Vagina (tissue), 2 donors: ENCODE measurements at regions not wholly inside any gene's neighbourhood (a gene's known extent, or its start where the extent isn't known, plus 50 kb on each side); places are given as distances from the start of the nearest gene placed in this dataset.

Source experiments
- DNase-seq, 2 donors: peaks; one replicate each; pipeline ENCODE4 v3.0.0-alpha.2; 2017; ENCODE audit errors: extremely low spot score in 2 of 2
- H3K27ac ChIP-seq: fragments of 200-600 bp; sonication (generic); one replicate; pipeline ENCODE4 v1.5.1; 2019
- H3K27me3 ChIP-seq: fragments of 200-600 bp; sonication (generic); one replicate; pipeline ENCODE4 v1.5.1; 2019
- H3K36me3 ChIP-seq, 2 donors: fragments of 200-600 bp; sonication (generic); one replicate each; pipeline ENCODE4 v1.5.1; 2017 to 2019
- H3K4me1 ChIP-seq: fragments of 200-600 bp; sonication (generic); one replicate; pipeline ENCODE4 v1.5.1; 2019
- H3K4me3 ChIP-seq, 2 donors: fragments of 200-600 bp; sonication (generic); 1 replicate in 1 of 2; 2 replicates in 1 of 2; pipeline ENCODE4 v1.5.1; 2016 to 2019
- H3K9me3 ChIP-seq: fragments of 200-600 bp; sonication (generic); one replicate; pipeline ENCODE4 v1.5.1; 2019
- CTCF ChIP-seq, 3 experiments: fragments of 450-650 bp in 2 of 3; fragments of 200-600 bp in 1 of 3; sonication (generic) in 1 of 3; IDR thresholded peaks; one replicate each; pipeline ENCODE4 v1.5.1; 2017 to 2019; ENCODE audit warnings: antibody characterized with exemption in 3 of 3, mild to moderate bottlenecking in 2 of 3, moderate library complexity in 2 of 3
- POLR2A ChIP-seq, 2 donors: fragments of 450-650 bp; IDR thresholded peaks; one replicate each; pipeline ENCODE4 v1.6.1; 2017; ENCODE audit warnings: antibody characterized with exemption in 2 of 2, mild to moderate bottlenecking in 2 of 2, moderate library complexity in 2 of 2
- POLR2AphosphoS5 ChIP-seq, 2 donors: sonication (generic); formaldehyde crosslinking; IDR thresholded peaks; one replicate each; pipeline ENCODE4 v1.9.0; 2017; ENCODE audit warnings: antibody characterized with exemption in 2 of 2, mild to moderate bottlenecking in 2 of 2, low read depth in 1 of 2; ENCODE audit not compliant: insufficient read depth in 1 of 2
- intact Hi-C: fragments of 100-400 bp; cut with DNase I; formaldehyde crosslinking; loops from one replicate; pipeline ENCODE4 v1.15.1; 2023

- Histone ChIP-seq H3K27ac (no peak overlapping the region), H3K4me3 (no peak overlapping the region), H3K27me3 (no peaks in the 10 kb centered on the region), H3K36me3 (no peaks in the 10 kb centered on the region), H3K9me3 (no peaks in the 10 kb centered on the region), H3K4me1 (no peaks in the 10 kb centered on the region)
- DNase-seq, result no peak
- intact Hi-C loops, result no loop called here
- TF ChIP-seq CTCF (IDR thresholded peaks at IDR 0.05), result no peak
- TF ChIP-seq POLR2A (IDR thresholded peaks at IDR 0.05), result no peak
- TF ChIP-seq POLR2AphosphoS5 (IDR thresholded peaks at IDR 0.05; ENCODE audit: insufficient read depth in 1 of 2, low read depth in 1 of 2), result no peak
Observed at GRCh38 chr12:74620921-74621320, 83.3 kb downstream of the ATXN7L3B start.

DNA sequence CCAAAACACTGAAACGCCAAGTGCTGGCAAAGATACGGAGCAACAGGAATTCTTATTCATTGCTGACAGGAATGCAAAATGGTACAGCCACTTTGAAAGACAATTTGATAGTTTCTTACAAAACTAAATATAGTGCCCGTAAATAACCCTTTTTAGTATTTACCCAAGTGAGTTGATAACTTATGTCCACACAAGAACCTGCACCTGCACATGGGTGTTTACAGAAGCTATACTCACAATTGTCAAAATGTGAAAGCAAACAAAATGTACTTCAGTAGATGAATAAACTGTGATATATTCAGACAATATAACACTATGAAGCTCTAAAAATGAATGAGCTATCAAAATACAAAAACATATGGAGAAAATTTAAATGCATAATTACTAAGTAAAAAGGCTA, 86.6 kb downstream of the ATXN7L3B start:
- H3K4me1 ChIP-seq, result no peaks in the 10 kb centered on the region
- H3K27ac ChIP-seq, result no peak overlapping the region
- H3K36me3 ChIP-seq, result no peaks in the 10 kb centered on the region
- no peak overlapping the region for H3K4me3 ChIP-seq
- TF ChIP-seq CTCF (IDR thresholded peaks at IDR 0.05), result no peak
- no peaks in the 10 kb centered on the region for H3K27me3 ChIP-seq
- H3K9me3 ChIP-seq, result no peaks in the 10 kb centered on the region
- intact Hi-C loops, result no loop called here
- no peak for DNase-seq

- Histone ChIP-seq H3K27me3 (no peaks in the 10 kb centered on the region), H3K4me1 (no peaks in the 10 kb centered on the region), H3K36me3 (no peaks in the 10 kb centered on the region), H3K27ac (no peak overlapping the region), H3K4me3 (no peak overlapping the region), H3K9me3 (no peaks in the 10 kb centered on the region)
- intact Hi-C loops, result no loop called here
- TF ChIP-seq POLR2A (IDR thresholded peaks at IDR 0.05) (no peak), CTCF (IDR thresholded peaks at IDR 0.05) (no peak), POLR2AphosphoS5 (IDR thresholded peaks at IDR 0.05; ENCODE audit: insufficient read depth in 1 of 2, low read depth in 1 of 2) (no peak)
- DNase-seq, result no peak
Observed at GRCh38 chr12:74626397-74626796, 88.8 kb downstream of the ATXN7L3B start.

- Histone ChIP-seq H3K36me3 (no peaks in the 10 kb centered on the region), H3K4me3 (no peak overlapping the region), H3K9me3 (no peaks in the 10 kb centered on the region), H3K27me3 (no peaks in the 10 kb centered on the region), H3K4me1 (no peaks in the 10 kb centered on the region), H3K27ac (no peak overlapping the region)
- intact Hi-C loops, result no loop called here
- TF ChIP-seq POLR2AphosphoS5 (IDR thresholded peaks at IDR 0.05; ENCODE audit: insufficient read depth in 1 of 2, low read depth in 1 of 2), result no peak
- no peak for TF ChIP-seq POLR2A (IDR thresholded peaks at IDR 0.05)
- TF ChIP-seq CTCF (IDR thresholded peaks at IDR 0.05), result no peak
- DNase-seq, result no peak
Observed at GRCh38 chr12:74641262-74641661, 103.6 kb downstream of the ATXN7L3B start.

DNA sequence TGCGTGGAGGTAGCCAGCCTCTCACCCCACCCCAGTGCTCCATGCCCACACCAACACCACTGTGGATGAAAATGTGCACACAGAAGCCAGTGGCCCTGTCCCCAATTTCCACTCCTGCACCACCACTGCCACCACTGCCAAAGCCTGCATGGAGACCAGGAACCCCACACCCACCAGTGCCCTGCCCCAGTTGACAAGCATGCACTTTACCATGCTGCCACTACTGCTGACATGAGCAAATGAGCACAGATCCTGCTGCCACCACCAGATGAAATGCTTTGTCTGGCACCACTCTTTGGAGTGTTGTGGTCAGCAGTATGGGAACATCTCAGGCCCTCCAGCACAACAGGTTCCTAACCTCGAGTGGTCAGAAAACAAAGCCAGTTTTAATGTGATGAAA, 104.1 kb downstream of the ATXN7L3B start:
- intact Hi-C loops, result no loop called here
- H3K4me3 ChIP-seq, result no peak overlapping the region
- H3K9me3 ChIP-seq, result no peaks in the 10 kb centered on the region
- H3K4me1 ChIP-seq, result no peaks in the 10 kb centered on the region
- no peaks in the 10 kb centered on the region for H3K36me3 ChIP-seq
- DNase-seq, result no peak
- TF ChIP-seq CTCF (IDR thresholded peaks at IDR 0.05), result no peak
- no peak overlapping the region for H3K27ac ChIP-seq
- no peaks in the 10 kb centered on the region for H3K27me3 ChIP-seq
